ENCODE measurements at regions not wholly inside any gene's neighbourhood (a gene's known extent, or its start where the extent isn't known, plus 50 kb on each side); places are given as distances from the start of the nearest gene placed in this dataset.

DNA sequence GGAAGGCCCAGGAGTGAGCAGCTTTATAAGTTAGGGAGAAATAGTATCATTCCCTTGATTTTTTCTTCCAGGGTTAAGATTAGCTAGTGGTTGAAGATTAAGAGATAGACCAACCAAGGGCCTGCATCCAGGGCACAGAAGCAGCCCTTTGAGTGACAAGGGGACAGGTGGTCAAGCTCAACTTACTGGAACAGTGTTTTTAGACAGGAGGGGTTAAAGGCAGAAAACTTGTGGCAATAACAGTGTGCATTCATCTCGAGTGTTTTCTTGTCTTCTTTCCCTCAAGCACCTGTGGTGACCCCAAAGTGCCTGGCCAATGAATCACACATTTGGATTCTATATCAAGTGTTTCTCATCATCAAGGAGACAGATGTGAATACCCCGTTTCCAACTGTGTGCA, 267.5 kb downstream of the PDCD6IP start:
- Histone ChIP-seq H3K4me1 (no peaks in the 10 kb centered on the region), H3K4me3 (no peak overlapping the region), H3K36me3 (no peaks in the 10 kb centered on the region), H3K27ac (no peak overlapping the region), H3K9me3 (peaks cover 0 to 6% (median 1%) of the 10 kb centered on the region in 4 donors), H3K27me3 (no peaks in the 10 kb centered on the region)
- no peak for DNase-seq (ENCODE audit: low spot score in 2 of 2)
- 65 to 71% methylated on average over 2 of the region's 2 CpGs for WGBS, 2 donors
- no peak for TF ChIP-seq EP300 (IDR thresholded peaks at IDR 0.05)
- TF ChIP-seq POLR2A (IDR thresholded peaks at IDR 0.05): no peak
- TF ChIP-seq, protein P1, sequence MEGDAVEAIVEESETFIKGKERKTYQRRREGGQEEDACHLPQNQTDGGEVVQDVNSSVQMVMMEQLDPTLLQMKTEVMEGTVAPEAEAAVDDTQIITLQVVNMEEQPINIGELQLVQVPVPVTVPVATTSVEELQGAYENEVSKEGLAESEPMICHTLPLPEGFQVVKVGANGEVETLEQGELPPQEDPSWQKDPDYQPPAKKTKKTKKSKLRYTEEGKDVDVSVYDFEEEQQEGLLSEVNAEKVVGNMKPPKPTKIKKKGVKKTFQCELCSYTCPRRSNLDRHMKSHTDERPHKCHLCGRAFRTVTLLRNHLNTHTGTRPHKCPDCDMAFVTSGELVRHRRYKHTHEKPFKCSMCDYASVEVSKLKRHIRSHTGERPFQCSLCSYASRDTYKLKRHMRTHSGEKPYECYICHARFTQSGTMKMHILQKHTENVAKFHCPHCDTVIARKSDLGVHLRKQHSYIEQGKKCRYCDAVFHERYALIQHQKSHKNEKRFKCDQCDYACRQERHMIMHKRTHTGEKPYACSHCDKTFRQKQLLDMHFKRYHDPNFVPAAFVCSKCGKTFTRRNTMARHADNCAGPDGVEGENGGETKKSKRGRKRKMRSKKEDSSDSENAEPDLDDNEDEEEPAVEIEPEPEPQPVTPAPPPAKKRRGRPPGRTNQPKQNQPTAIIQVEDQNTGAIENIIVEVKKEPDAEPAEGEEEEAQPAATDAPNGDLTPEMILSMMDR (IDR thresholded peaks at IDR 0.05): no peak

DNA sequence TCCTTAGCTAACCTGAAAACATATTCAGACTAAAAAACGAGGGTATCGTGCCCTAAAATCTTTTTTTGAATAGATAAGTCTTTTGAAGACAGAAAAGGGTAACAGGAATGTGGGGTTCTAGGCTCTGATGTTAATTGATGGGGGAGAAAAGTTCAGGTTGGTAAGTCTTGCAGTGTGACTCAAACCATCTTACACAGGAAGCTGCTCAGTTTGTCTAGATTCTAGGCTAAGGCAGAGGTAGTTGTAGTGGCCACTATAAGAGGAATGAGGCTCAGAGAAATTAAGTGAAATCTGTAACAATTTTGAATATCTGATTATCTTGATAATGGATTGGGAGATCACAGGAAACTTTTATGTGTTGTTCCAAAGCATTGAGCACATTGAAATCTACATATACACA, 267.9 kb downstream of the PDCD6IP start:
- 86 to 92% methylated on average over 2 of the region's 2 CpGs for WGBS, 2 donors
- Histone ChIP-seq H3K27me3 (no peaks in the 10 kb centered on the region), H3K4me1 (no peaks in the 10 kb centered on the region), H3K36me3 (no peaks in the 10 kb centered on the region), H3K27ac (no peak overlapping the region), H3K9me3 (peaks cover 0 to 6% (median 1%) of the 10 kb centered on the region in 4 donors), H3K4me3 (no peak overlapping the region)
- TF ChIP-seq POLR2A (IDR thresholded peaks at IDR 0.05) (no peak), EP300 (IDR thresholded peaks at IDR 0.05) (no peak)
- TF ChIP-seq, protein P1 (IDR thresholded peaks at IDR 0.05): no peak
- DNase-seq (ENCODE audit: low spot score in 2 of 2): no peak

GRCh38 chr3:34066999-34067398, 268.6 kb downstream of the PDCD6IP start:
- DNase-seq (ENCODE audit: low spot score in 2 of 2): no peak
- no peak overlapping the region for H3K27ac ChIP-seq
- H3K4me3 ChIP-seq: no peak overlapping the region
- peaks cover 0 to 6% (median 0%) of the 10 kb centered on the region in 4 donors for H3K9me3 ChIP-seq
- no peaks in the 10 kb centered on the region for H3K27me3 ChIP-seq
- TF ChIP-seq POLR2A (IDR thresholded peaks at IDR 0.05) (no peak), EP300 (IDR thresholded peaks at IDR 0.05) (no peak)
- TF ChIP-seq, protein P1 (IDR thresholded peaks at IDR 0.05): no peak
- H3K36me3 ChIP-seq: no peaks in the 10 kb centered on the region
- WGBS, 2 donors: 34 to 43% methylated on average over 2 of the region's 2 CpGs
- no peaks in the 10 kb centered on the region for H3K4me1 ChIP-seq

- DNase-seq (ENCODE audit: low spot score in 2 of 2): no peak
- Histone ChIP-seq H3K27me3 (no peaks in the 10 kb centered on the region), H3K4me1 (no peaks in the 10 kb centered on the region), H3K4me3 (no peak overlapping the region), H3K27ac (no peak overlapping the region), H3K36me3 (no peaks in the 10 kb centered on the region), H3K9me3 (peaks cover 0 to 6% (median 0%) of the 10 kb centered on the region in 4 donors)
- WGBS, 2 donors: 64 to 67% methylated on average over 5 of the region's 5 CpGs
- TF ChIP-seq, protein P1 (IDR thresholded peaks at IDR 0.05): no peak
- no peak for TF ChIP-seq POLR2A (IDR thresholded peaks at IDR 0.05)
- no peak for TF ChIP-seq EP300 (IDR thresholded peaks at IDR 0.05)
Observed at GRCh38 chr3:34067536-34068051, 269.2 kb downstream of the PDCD6IP start.

DNA sequence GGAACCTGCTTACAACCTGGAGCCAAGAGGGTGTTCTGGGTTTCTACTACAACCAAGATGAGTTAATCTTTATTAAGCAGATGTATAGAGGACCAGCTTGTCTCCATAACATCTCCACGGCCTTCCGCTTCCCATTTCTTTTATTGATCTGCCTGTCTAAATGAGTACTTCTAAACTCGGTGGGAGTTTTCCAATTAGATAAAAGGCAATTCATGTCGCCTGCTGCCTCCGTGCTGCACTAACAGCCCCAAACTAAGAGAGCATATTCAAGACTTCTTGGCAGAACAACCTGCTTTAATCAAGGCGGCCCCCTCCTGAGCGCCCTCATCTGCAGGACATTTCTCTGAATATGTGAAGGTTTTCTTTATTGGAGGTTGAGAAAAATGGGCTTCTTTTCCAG, 270.1 kb downstream of the PDCD6IP start:
- no peak overlapping the region for H3K4me3 ChIP-seq
- WGBS, 2 donors: 71 to 77% methylated on average over 7 of the region's 7 CpGs

More for the DNA sequence above, 270.1 kb downstream of the PDCD6IP start:
- Histone ChIP-seq H3K27me3 (no peaks in the 10 kb centered on the region), H3K27ac (no peak overlapping the region), H3K9me3 (peaks cover 0 to 3% (median 0%) of the 10 kb centered on the region in 4 donors), H3K4me1 (no peaks in the 10 kb centered on the region), H3K36me3 (no peaks in the 10 kb centered on the region)
- DNase-seq (ENCODE audit: low spot score in 2 of 2): no peak
- TF ChIP-seq, protein P1 (IDR thresholded peaks at IDR 0.05): no peak
- no peak for TF ChIP-seq EP300 (IDR thresholded peaks at IDR 0.05)
- TF ChIP-seq POLR2A (IDR thresholded peaks at IDR 0.05): no peak

Data from tibial nerve (tissue), 4 donors.